Endometrium (tissue), 2 donors: ENCODE measurements at regions not wholly inside any gene's neighbourhood (a gene's known extent, or its start where the extent isn't known, plus 50 kb on each side); places are given as distances from the start of the nearest gene placed in this dataset.
"Not testable (repeated sequence)": the region's sequence is repeated elsewhere in the genome, so short reads cannot be mapped to it uniquely, and the experiment has no call there.

Experiments
- FAIRE-seq: peaks from 2 replicates; lab custom pipeline; 2012; peaks lifted over from hg19 to GRCh38; lab: Jason Lieb, UNC
- donor health status: control.
- donor health status: control.

GRCh38 chr11:23764286-23764685, 732.6 kb upstream of the LUZP2 start:
- FAIRE-seq, result no peak

- no peak for FAIRE-seq
Measured at GRCh38 chr11:23765682-23766252, 731.1 kb upstream of the LUZP2 start.

GRCh38 chr11:23767576-23767975, 729.3 kb upstream of the LUZP2 start:
- FAIRE-seq, result no peak

- no peak for FAIRE-seq
Measured at GRCh38 chr11:23769214-23769613, 727.6 kb upstream of the LUZP2 start.

GRCh38 chr11:23772081-23772480, 724.8 kb upstream of the LUZP2 start:
- no peak for FAIRE-seq

- FAIRE-seq, result no peak
Measured at GRCh38 chr11:23778971-23779370, 717.9 kb upstream of the LUZP2 start.

- FAIRE-seq, result no peak
Measured at GRCh38 chr11:23780231-23780630, 716.6 kb upstream of the LUZP2 start.

GRCh38 chr11:23781803-23782560, 714.9 kb upstream of the LUZP2 start:
- no peak for FAIRE-seq

- not testable (repeated sequence) for FAIRE-seq
Measured at GRCh38 chr11:23786974-23787373, 709.9 kb upstream of the LUZP2 start.

GRCh38 chr11:23789200-23789853, 707.5 kb upstream of the LUZP2 start:
- FAIRE-seq, result no peak

- FAIRE-seq, result no peak
Measured at GRCh38 chr11:23789938-23790371, 706.9 kb upstream of the LUZP2 start.

GRCh38 chr11:23797624-23798419, 699.0 kb upstream of the LUZP2 start:
- no peak for FAIRE-seq

- FAIRE-seq, result not testable (repeated sequence)
Measured at GRCh38 chr11:23834306-23834705, 662.5 kb upstream of the LUZP2 start.

GRCh38 chr11:23836981-23837380, 659.9 kb upstream of the LUZP2 start:
- FAIRE-seq, result no peak

- no peak for FAIRE-seq
Measured at GRCh38 chr11:23840872-23841271, 656.0 kb upstream of the LUZP2 start.

- FAIRE-seq, result no peak
Measured at GRCh38 chr11:23846902-23847422, 649.9 kb upstream of the LUZP2 start.

- no peak for FAIRE-seq
Measured at GRCh38 chr11:23851216-23851615, 645.6 kb upstream of the LUZP2 start.

GRCh38 chr11:23856654-23857053, 640.2 kb upstream of the LUZP2 start:
- no peak for FAIRE-seq

GRCh38 chr11:23859087-23859486, 637.8 kb upstream of the LUZP2 start:
- no peak for FAIRE-seq

GRCh38 chr11:23861615-23862014, 635.2 kb upstream of the LUZP2 start:
- FAIRE-seq, result no peak

GRCh38 chr11:23865341-23865975, 631.4 kb upstream of the LUZP2 start:
- no peak for FAIRE-seq

- FAIRE-seq, result no peak
Measured at GRCh38 chr11:23866641-23867040, 630.2 kb upstream of the LUZP2 start.
